HepG2 (cell line): ENCODE measurements at regions not wholly inside any gene's neighbourhood (a gene's known extent, or its start where the extent isn't known, plus 50 kb on each side); places are given as distances from the start of the nearest gene placed in this dataset.

ENCODE experiments used
- CERS6 ChIP-seq: sonication (generic); formaldehyde crosslinking; IDR thresholded peaks from 2 replicates; pipeline ENCODE4 v1.5.0; 2020; ENCODE audit warnings: missing genetic modification reagents
- CREB3 ChIP-seq: sonication (generic); formaldehyde crosslinking; IDR thresholded peaks from 2 replicates; pipeline ENCODE4 v1.5.0; 2020; ENCODE audit warnings: missing genetic modification reagents
- JUN ChIP-seq: sonication (generic); formaldehyde crosslinking; IDR thresholded peaks from 2 replicates; pipeline ENCODE4 v1.4.0; 2020; ENCODE audit warnings: mild to moderate bottlenecking, missing genetic modification reagents
- NRL ChIP-seq: sonication (generic); formaldehyde crosslinking; IDR thresholded peaks from 2 replicates; pipeline ENCODE4 v1.5.0; 2020; ENCODE audit warnings: missing genetic modification reagents, mild to moderate bottlenecking, moderate library complexity, borderline replicate concordance
- ZBTB10 ChIP-seq: sonication (generic); formaldehyde crosslinking; IDR thresholded peaks from 2 replicates; pipeline ENCODE4 v1.4.0; 2020; ENCODE audit warnings: missing genetic modification reagents, borderline replicate concordance
- ZNF503 ChIP-seq: sonication (generic); formaldehyde crosslinking; IDR thresholded peaks from 2 replicates; pipeline ENCODE4 v1.4.0; 2020; ENCODE audit warnings: missing genetic modification reagents
- ZNF547 ChIP-seq: sonication (generic); formaldehyde crosslinking; IDR thresholded peaks from 2 replicates; pipeline ENCODE4 v1.5.1; 2020; ENCODE audit warnings: mild to moderate bottlenecking, missing genetic modification reagents

GRCh38 chr1:87956072-87956471, 627.4 kb downstream of the LMO4 start (continued):
- TF ChIP-seq ZBTB10 (CRISPR knock-in tag) (no peak), NRL (CRISPR knock-in tag) (no peak), CREB3 (CRISPR knock-in tag) (no peak), CERS6 (CRISPR knock-in tag) (no peak), JUN (CRISPR knock-in tag) (no peak), ZNF547 (CRISPR knock-in tag) (no peak), ZNF503 (CRISPR knock-in tag) (no peak)
